T47D (cell line): ENCODE measurements at regions not wholly inside any gene's neighbourhood (a gene's known extent, or its start where the extent isn't known, plus 50 kb on each side); places are given as distances from the start of the nearest gene placed in this dataset.
"Not testable (repeated sequence)": the region's sequence is repeated elsewhere in the genome, so short reads cannot be mapped to it uniquely, and the experiment has no call there.

ENCODE experiments used
- DNase-seq, 2 experiments: peaks; one replicate each; pipeline versions ENCODE4 v3.0.0 to v3.0.0-alpha.2; 2011 to 2012; ENCODE audit warnings: low read depth in 1 of 2, low spot score in 1 of 2
- JUND ChIP-seq: IDR thresholded peaks from 2 replicates; pipeline ENCODE4 v1.6.1; 2012; ENCODE audit warnings: low read depth
- in situ Hi-C: cut with HindIII; loops from 2 replicates; pipeline ENCODE4 v1.10.0; 2016; ENCODE audit warnings: low sequenced_read_pairs, low pct_unique_long_range_greater_than_20kb

- TF ChIP-seq JUND, result no peak
- in situ Hi-C loops, result no loop called here
- no peak for DNase-seq
Observed at GRCh38 chr19:29074579-29074978, 138.4 kb downstream of the UQCRFS1 start.

GRCh38 chr19:29067831-29068230 lies 145.1 kb downstream of the UQCRFS1 start:
- no peak for TF ChIP-seq JUND
- DNase-seq, result no peak
- in situ Hi-C loops, result no loop called here

- no peak for DNase-seq
Observed at GRCh38 chr19:29062475-29063435, 150.2 kb downstream of the UQCRFS1 start.

GRCh38 chr19:29060813-29061364 lies 152.1 kb downstream of the UQCRFS1 start:
- TF ChIP-seq JUND, result no peak
- in situ Hi-C loops, result no loop called here
- DNase-seq, result no peak

More at GRCh38 chr19:29062475-29063435, 150.2 kb downstream of the UQCRFS1 start:
- no peak for TF ChIP-seq JUND
- in situ Hi-C loops, result no loop called here

GRCh38 chr19:29056535-29056934 lies 156.4 kb downstream of the UQCRFS1 start:
- DNase-seq, result no peak
- in situ Hi-C loops, result no loop called here
- TF ChIP-seq JUND, result no peak

- TF ChIP-seq JUND, result no peak
- DNase-seq, result no peak
- in situ Hi-C loops, result no loop called here
Observed at GRCh38 chr19:29054886-29055675, 157.9 kb downstream of the UQCRFS1 start.

GRCh38 chr19:29048873-29049272 lies 164.1 kb downstream of the UQCRFS1 start:
- no peak for DNase-seq
- in situ Hi-C loops, result no loop called here
- no peak for TF ChIP-seq JUND

- no peak for TF ChIP-seq JUND
- no peak for DNase-seq
- in situ Hi-C loops, result no loop called here
Observed at GRCh38 chr19:29045679-29046254, 167.2 kb downstream of the UQCRFS1 start.

- TF ChIP-seq JUND, result no peak
- no peak for DNase-seq
- in situ Hi-C loops, result no loop called here
Observed at GRCh38 chr19:29044037-29044436, 168.9 kb downstream of the UQCRFS1 start.

GRCh38 chr19:29042450-29042849 lies 170.5 kb downstream of the UQCRFS1 start:
- no peak for TF ChIP-seq JUND
- DNase-seq, result no peak
- in situ Hi-C loops, result no loop called here

GRCh38 chr19:29040951-29041350 lies 172.0 kb downstream of the UQCRFS1 start:
- in situ Hi-C loops, result no loop called here
- TF ChIP-seq JUND, result no peak
- DNase-seq, result peak in 1 of 2 experiments; percentile 8

GRCh38 chr19:29040292-29040691 lies 172.7 kb downstream of the UQCRFS1 start:
- in situ Hi-C loops, result no loop called here
- DNase-seq, result no peak
- TF ChIP-seq JUND, result no peak

GRCh38 chr19:29039036-29039435 lies 173.9 kb downstream of the UQCRFS1 start:
- DNase-seq, in situ Hi-C loops: not testable (repeated sequence)
